K562 (cell line): ENCODE measurements at regions not wholly inside any gene's neighbourhood (a gene's known extent, or its start where the extent isn't known, plus 50 kb on each side); places are given as distances from the start of the nearest gene placed in this dataset.

Experiments used
- ATAC-seq: fragments of 200-7000 bp; cut with Tn5 transposase; 3 replicates; pipeline ENCODE4 v1.9.1; 2020; ENCODE audit warnings: moderate library complexity
- BruUV-seq: library from RNA; stranded (reverse); fragments of 400-500 nt; replicated peaks from 2 replicates; lab custom pipeline; 2021; lab: Mats Ljungman, UMichigan
- CTCF ChIA-PET: fragments of 300-600 bp; formaldehyde crosslinking; extraction: SDS; loops from one replicate; lab custom pipeline; 2021; ENCODE audit warnings: low intra/inter-chr PET ratio; lab: Yijun Ruan, JAX
- POLR2A ChIA-PET: fragments of 300-600, 350-650 bp; sonication (Branson Sonifier 250); formaldehyde crosslinking; extraction: SDS; loops from one replicate; lab custom pipeline; 2021; ENCODE audit warnings: antibody characterized with exemption, inconsistent platforms; lab: Yijun Ruan, JAX
- DNase-seq, 4 experiments: peaks; one replicate each; pipeline versions ENCODE4 v3.0.0 to v3.0.0-alpha.2; 2011 to 2018; ENCODE audit warnings: low spot score in 3 of 4, mixed read lengths in 3 of 4; ENCODE audit errors: extremely low read depth in 1 of 4
- FAIRE-seq: peaks from 2 replicates; lab custom pipeline; 2011; peaks lifted over from hg19 to GRCh38; lab: Jason Lieb, UNC
- H2AFZ ChIP-seq: 2 replicates; pipeline ENCODE4 v1.6.0; 2011; ENCODE audit warnings: low read depth, low read length, control low read depth, inconsistent platforms
- H3K27ac ChIP-seq: fragments of 200-600 bp; 3 replicates; pipeline ENCODE4 v1.8.0; 2011; ENCODE audit warnings: low read depth, mild to moderate bottlenecking, control low read depth, inconsistent platforms, low read length, moderate library complexity, mixed read lengths; ENCODE audit errors: extremely low read depth
- H3K27me3 ChIP-seq, 2 experiments: fragments of 300-600 bp in 1 of 2; 2 replicates in 1 of 2; 3 replicates in 1 of 2; pipeline versions ENCODE4 v1.6.0 to v1.8.0; 2011; ENCODE audit warnings: inconsistent platforms in 2 of 2, low read length in 2 of 2, mild to moderate bottlenecking in 1 of 2, mixed read lengths in 1 of 2, moderate library complexity in 1 of 2; ENCODE audit not compliant: control insufficient read depth in 2 of 2, insufficient read depth in 2 of 2
- H3K36me3 ChIP-seq: fragments of 300-600 bp; 3 replicates; pipeline ENCODE4 v1.8.0; 2011; ENCODE audit warnings: mild to moderate bottlenecking, low read length, inconsistent platforms; ENCODE audit not compliant: control insufficient read depth, insufficient read depth
- H3K4me1 ChIP-seq, 2 experiments: fragments of 200-600 bp in 1 of 2; replicated peaks in 1 of 2; 2 replicates in 1 of 2; 3 replicates in 1 of 2; pipeline versions ENCODE4 v1.5.1 to v1.8.0; 2011; ENCODE audit warnings: inconsistent platforms in 2 of 2, low read length in 2 of 2, mild to moderate bottlenecking in 1 of 2, mixed read lengths in 1 of 2, moderate library complexity in 1 of 2; ENCODE audit not compliant: control insufficient read depth in 2 of 2, insufficient read depth in 2 of 2
- H3K4me2 ChIP-seq: 2 replicates; pipeline ENCODE4 v1.6.1; 2011; ENCODE audit warnings: low read length, control low read depth, inconsistent platforms, mixed read lengths; ENCODE audit not compliant: insufficient read depth
- H3K4me3 ChIP-seq: fragments of 200-600 bp; sonication (generic), shearing (Covaris generic); 2 replicates; pipeline ENCODE4 v1.5.1; 2016; ENCODE audit warnings: control low read depth, inconsistent platforms
- H3K79me2 ChIP-seq: fragments of 200-600 bp; 3 replicates; pipeline ENCODE4 v1.8.0; 2011; ENCODE audit warnings: low read length, inconsistent platforms; ENCODE audit not compliant: control insufficient read depth, insufficient read depth
- H3K9ac ChIP-seq, 2 experiments: 2 replicates each; pipeline versions ENCODE4 v1.6.0 to v1.6.1; 2011; ENCODE audit warnings: low read depth in 2 of 2, low read length in 2 of 2, control low read depth in 1 of 2, inconsistent platforms in 1 of 2, mild to moderate bottlenecking in 1 of 2, mixed read lengths in 1 of 2; ENCODE audit not compliant: insufficient read depth in 1 of 2
- H3K9me1 ChIP-seq: one replicate; pipeline ENCODE4 v1.6.0; 2011; ENCODE audit warnings: inconsistent platforms, mild to moderate bottlenecking, low read length, moderate library complexity; ENCODE audit not compliant: control insufficient read depth, insufficient read depth
- H3K9me3 ChIP-seq: replicated peaks from 2 replicates; pipeline ENCODE4 v1.5.1; 2011; ENCODE audit warnings: low read depth, low read length, inconsistent platforms; ENCODE audit not compliant: control insufficient read depth, insufficient read depth
- H4K20me1 ChIP-seq: replicated peaks from 2 replicates; pipeline ENCODE4 v1.6.1; 2011; ENCODE audit warnings: low read length, inconsistent platforms, mixed read lengths; ENCODE audit not compliant: control insufficient read depth, insufficient read depth
- CREB1 ChIP-seq, 2 experiments: sonication (generic) in 1 of 2; formaldehyde crosslinking in 1 of 2; IDR thresholded peaks; 2 replicates each; pipeline versions ENCODE4 v1.6.1 to v1.8.0; 2012 to 2022; ENCODE audit warnings: inconsistent platforms in 1 of 2, mild to moderate bottlenecking in 1 of 2, missing genetic modification reagents in 1 of 2, moderate library complexity in 1 of 2
- RB1 ChIP-seq: fragments of 450-650 bp; IDR thresholded peaks from 2 replicates; pipeline ENCODE4 v1.6.1; 2017; ENCODE audit warnings: low read depth, mild to moderate bottlenecking
- ZNF778 ChIP-seq: fragments of 450-650 bp; formaldehyde crosslinking; IDR thresholded peaks from 2 replicates; pipeline ENCODE4 v1.4.0; 2020; ENCODE audit warnings: mild to moderate bottlenecking, moderate library complexity
- WGBS: fragments of 100-300 bp; shearing (Covaris generic); methylation state at CpG from one replicate; pipeline ENCODE4 v1.1.6; 2016; ENCODE audit warnings: low coverage, mixed read lengths; ENCODE audit not compliant: insufficient coverage; ENCODE audit errors: missing lambda C conversion rate; 5-methylcytosine and 5-hydroxymethylcytosine counted together
- in situ Hi-C: fragments of 300-500 bp; cut with MboI; formaldehyde crosslinking; loops from 4 replicates; pipeline ENCODE4 v1.15.0; 2018; ENCODE audit warnings: inconsistent platforms, mixed read lengths
- intact Hi-C: fragments of 100-400 bp; cut with micrococcal nuclease; formaldehyde crosslinking; loops from 2 replicates; pipeline ENCODE4 v1.14.2; 2022
- TF ChIP-seq, protein P1 (sequence below), 2 experiments: fragments of 150-350 bp in 1 of 2; IDR thresholded peaks; 2 replicates each; pipeline ENCODE4 v1.6.1; 2012 to 2016; ENCODE audit warnings: low read depth in 2 of 2, low read length in 2 of 2, mild to moderate bottlenecking in 1 of 2, moderate library complexity in 1 of 2
- TF ChIP-seq, protein P2 (sequence below): sonication (generic); formaldehyde crosslinking; IDR thresholded peaks from 2 replicates; pipeline ENCODE4 v1.8.1; 2023; ENCODE audit warnings: mild to moderate bottlenecking, missing genetic modification reagents
- TF ChIP-seq, protein P3 (sequence below): fragments of 200-800 bp; sonication (Bioruptor generic); IDR thresholded peaks from 2 replicates; pipeline ENCODE4 v1.6.1; 2016; ENCODE audit warnings: missing genetic modification characterization, missing compliant biosample characterization
- TF ChIP-seq, protein P4 (sequence below), 2 experiments: IDR thresholded peaks; 2 replicates each; pipeline ENCODE4 v1.6.1; 2012; ENCODE audit warnings: improper control_type of control experiment in 2 of 2, low read depth in 2 of 2, low read length in 2 of 2, borderline replicate concordance in 1 of 2

DNA sequence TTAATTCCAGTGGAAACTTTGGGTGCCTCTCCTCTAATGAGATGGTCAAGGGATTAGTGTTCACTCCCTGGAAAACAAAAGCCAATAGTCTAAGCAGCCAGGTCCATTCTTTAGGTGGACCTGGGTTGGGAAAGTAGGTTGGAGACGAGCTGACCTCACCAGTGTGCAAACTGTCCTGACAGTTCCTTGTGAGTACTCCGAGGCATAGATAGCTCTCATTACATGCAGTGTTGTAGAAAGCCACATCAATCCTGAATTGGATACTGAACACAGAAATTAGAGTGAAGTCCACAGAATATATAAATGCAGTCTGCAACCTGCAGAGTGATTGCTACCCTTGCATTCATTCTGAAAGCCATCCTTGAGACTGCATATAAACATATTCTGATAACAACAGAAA lies 675.1 kb upstream of the CXADR start:
- POLR2A ChIA-PET: no interaction called here
- Histone ChIP-seq H3K9ac (no peak overlapping the region), H3K36me3 (no peaks in the 10 kb centered on the region), H3K4me2 (no peak overlapping the region), H2AFZ (no peak overlapping the region), H3K9me3 (no peaks in the 10 kb centered on the region), H3K27ac (no peak overlapping the region), H3K4me3 (no peak overlapping the region), H4K20me1 (no peaks in the 10 kb centered on the region), H3K27me3 (no peaks in the 10 kb centered on the region), H3K9me1 (no peaks in the 10 kb centered on the region), H3K79me2 (no peaks in the 10 kb centered on the region), H3K4me1 (no peaks in the 10 kb centered on the region)
- no TSS peak for BruUV-seq
- intact Hi-C loops: loop anchor here (10.0 kb wide), 1 partner anchor 57 kb away; no protein-coding TSS in a partner anchor
- CTCF ChIA-PET: no interaction called here
- in situ Hi-C loops: no loop called here
- 0% methylated on average over 2 of the region's 2 CpGs for WGBS
- DNase-seq (no peak), FAIRE-seq (no peak), ATAC-seq (no peak)
- TF ChIP-seq, protein P1, sequence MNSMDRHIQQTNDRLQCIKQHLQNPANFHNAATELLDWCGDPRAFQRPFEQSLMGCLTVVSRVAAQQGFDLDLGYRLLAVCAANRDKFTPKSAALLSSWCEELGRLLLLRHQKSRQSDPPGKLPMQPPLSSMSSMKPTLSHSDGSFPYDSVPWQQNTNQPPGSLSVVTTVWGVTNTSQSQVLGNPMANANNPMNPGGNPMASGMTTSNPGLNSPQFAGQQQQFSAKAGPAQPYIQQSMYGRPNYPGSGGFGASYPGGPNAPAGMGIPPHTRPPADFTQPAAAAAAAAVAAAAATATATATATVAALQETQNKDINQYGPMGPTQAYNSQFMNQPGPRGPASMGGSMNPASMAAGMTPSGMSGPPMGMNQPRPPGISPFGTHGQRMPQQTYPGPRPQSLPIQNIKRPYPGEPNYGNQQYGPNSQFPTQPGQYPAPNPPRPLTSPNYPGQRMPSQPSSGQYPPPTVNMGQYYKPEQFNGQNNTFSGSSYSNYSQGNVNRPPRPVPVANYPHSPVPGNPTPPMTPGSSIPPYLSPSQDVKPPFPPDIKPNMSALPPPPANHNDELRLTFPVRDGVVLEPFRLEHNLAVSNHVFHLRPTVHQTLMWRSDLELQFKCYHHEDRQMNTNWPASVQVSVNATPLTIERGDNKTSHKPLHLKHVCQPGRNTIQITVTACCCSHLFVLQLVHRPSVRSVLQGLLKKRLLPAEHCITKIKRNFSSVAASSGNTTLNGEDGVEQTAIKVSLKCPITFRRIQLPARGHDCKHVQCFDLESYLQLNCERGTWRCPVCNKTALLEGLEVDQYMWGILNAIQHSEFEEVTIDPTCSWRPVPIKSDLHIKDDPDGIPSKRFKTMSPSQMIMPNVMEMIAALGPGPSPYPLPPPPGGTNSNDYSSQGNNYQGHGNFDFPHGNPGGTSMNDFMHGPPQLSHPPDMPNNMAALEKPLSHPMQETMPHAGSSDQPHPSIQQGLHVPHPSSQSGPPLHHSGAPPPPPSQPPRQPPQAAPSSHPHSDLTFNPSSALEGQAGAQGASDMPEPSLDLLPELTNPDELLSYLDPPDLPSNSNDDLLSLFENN (IDR thresholded peaks at IDR 0.05; ENCODE audit: low read depth in 2 of 2, low read length in 2 of 2): no peak
- TF ChIP-seq, protein P2, sequence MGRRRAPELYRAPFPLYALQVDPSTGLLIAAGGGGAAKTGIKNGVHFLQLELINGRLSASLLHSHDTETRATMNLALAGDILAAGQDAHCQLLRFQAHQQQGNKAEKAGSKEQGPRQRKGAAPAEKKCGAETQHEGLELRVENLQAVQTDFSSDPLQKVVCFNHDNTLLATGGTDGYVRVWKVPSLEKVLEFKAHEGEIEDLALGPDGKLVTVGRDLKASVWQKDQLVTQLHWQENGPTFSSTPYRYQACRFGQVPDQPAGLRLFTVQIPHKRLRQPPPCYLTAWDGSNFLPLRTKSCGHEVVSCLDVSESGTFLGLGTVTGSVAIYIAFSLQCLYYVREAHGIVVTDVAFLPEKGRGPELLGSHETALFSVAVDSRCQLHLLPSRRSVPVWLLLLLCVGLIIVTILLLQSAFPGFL (CRISPR knock-in tag): no peak
- no peak for TF ChIP-seq CREB1 (IDR thresholded peaks at IDR 0.05)
- TF ChIP-seq CREB1 (CRISPR knock-in tag; IDR thresholded peaks at IDR 0.05): no peak
- TF ChIP-seq ZNF778 (CRISPR knock-in tag): no peak
- no peak for TF ChIP-seq RB1
- TF ChIP-seq, protein P3, sequence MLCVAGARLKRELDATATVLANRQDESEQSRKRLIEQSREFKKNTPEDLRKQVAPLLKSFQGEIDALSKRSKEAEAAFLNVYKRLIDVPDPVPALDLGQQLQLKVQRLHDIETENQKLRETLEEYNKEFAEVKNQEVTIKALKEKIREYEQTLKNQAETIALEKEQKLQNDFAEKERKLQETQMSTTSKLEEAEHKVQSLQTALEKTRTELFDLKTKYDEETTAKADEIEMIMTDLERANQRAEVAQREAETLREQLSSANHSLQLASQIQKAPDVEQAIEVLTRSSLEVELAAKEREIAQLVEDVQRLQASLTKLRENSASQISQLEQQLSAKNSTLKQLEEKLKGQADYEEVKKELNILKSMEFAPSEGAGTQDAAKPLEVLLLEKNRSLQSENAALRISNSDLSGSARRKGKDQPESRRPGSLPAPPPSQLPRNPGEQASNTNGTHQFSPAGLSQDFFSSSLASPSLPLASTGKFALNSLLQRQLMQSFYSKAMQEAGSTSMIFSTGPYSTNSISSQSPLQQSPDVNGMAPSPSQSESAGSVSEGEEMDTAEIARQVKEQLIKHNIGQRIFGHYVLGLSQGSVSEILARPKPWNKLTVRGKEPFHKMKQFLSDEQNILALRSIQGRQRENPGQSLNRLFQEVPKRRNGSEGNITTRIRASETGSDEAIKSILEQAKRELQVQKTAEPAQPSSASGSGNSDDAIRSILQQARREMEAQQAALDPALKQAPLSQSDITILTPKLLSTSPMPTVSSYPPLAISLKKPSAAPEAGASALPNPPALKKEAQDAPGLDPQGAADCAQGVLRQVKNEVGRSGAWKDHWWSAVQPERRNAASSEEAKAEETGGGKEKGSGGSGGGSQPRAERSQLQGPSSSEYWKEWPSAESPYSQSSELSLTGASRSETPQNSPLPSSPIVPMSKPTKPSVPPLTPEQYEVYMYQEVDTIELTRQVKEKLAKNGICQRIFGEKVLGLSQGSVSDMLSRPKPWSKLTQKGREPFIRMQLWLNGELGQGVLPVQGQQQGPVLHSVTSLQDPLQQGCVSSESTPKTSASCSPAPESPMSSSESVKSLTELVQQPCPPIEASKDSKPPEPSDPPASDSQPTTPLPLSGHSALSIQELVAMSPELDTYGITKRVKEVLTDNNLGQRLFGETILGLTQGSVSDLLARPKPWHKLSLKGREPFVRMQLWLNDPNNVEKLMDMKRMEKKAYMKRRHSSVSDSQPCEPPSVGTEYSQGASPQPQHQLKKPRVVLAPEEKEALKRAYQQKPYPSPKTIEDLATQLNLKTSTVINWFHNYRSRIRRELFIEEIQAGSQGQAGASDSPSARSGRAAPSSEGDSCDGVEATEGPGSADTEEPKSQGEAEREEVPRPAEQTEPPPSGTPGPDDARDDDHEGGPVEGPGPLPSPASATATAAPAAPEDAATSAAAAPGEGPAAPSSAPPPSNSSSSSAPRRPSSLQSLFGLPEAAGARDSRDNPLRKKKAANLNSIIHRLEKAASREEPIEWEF (CRISPR knock-in tag): no peak
- TF ChIP-seq, protein P4, sequence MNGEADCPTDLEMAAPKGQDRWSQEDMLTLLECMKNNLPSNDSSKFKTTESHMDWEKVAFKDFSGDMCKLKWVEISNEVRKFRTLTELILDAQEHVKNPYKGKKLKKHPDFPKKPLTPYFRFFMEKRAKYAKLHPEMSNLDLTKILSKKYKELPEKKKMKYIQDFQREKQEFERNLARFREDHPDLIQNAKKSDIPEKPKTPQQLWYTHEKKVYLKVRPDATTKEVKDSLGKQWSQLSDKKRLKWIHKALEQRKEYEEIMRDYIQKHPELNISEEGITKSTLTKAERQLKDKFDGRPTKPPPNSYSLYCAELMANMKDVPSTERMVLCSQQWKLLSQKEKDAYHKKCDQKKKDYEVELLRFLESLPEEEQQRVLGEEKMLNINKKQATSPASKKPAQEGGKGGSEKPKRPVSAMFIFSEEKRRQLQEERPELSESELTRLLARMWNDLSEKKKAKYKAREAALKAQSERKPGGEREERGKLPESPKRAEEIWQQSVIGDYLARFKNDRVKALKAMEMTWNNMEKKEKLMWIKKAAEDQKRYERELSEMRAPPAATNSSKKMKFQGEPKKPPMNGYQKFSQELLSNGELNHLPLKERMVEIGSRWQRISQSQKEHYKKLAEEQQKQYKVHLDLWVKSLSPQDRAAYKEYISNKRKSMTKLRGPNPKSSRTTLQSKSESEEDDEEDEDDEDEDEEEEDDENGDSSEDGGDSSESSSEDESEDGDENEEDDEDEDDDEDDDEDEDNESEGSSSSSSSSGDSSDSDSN (IDR thresholded peaks at IDR 0.05; ENCODE audit: borderline replicate concordance in 1 of 2, low read depth in 2 of 2, low read length in 2 of 2): no peak
